ENCODE measurements at regions not wholly inside any gene's neighbourhood (a gene's known extent, or its start where the extent isn't known, plus 50 kb on each side); places are given as distances from the start of the nearest gene placed in this dataset.

DNA sequence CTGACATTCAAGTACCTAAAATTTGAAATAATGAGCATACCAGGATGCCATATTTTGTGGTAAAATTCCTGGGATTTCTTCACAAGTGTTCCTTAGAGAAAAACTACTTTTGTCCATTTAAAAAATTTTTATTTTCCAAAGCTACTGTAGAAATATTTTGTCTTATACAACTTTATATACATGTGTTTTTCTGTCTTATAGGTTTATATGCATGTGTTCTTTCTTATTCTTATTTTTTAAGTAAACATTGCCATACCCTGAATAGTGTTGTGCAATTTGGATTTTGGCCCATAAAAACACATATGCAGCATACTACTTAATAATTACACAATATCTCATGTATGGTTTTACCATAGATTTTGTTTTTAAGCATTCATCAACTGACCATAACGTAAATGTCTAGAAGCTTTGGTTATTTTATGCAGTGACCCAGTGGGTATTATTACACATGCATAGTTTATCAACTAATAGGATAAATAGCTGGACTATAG, 1107.4 kb upstream of the SEL1L start:
- no peak for DNase-seq (ENCODE audit: low read depth in 4 of 6, low spot score in 6 of 6)
- Histone ChIP-seq H3K36me3 (ENCODE audit: control insufficient read depth, insufficient read depth, low read length) (no peaks in the 10 kb centered on the region), H3K27me3 (ENCODE audit: control insufficient read depth, insufficient read depth, low read length) (no peaks in the 10 kb centered on the region), H3K27ac (ENCODE audit: low read depth, low read length) (no peak overlapping the region), H3K4me3 (ENCODE audit: low read depth, low read length) (no peak overlapping the region), H3K4me1 (ENCODE audit: control insufficient read depth, insufficient read depth, low read length) (no peaks in the 10 kb centered on the region), H3K9me3 (ENCODE audit: control insufficient read depth, insufficient read depth, low read length) (no peaks in the 10 kb centered on the region)
- no CpG with 5 or more reads among the region's 1 CpG for WGBS (ENCODE audit: insufficient coverage)

GRCh38 chr14:82642425-82642824, 1108.8 kb upstream of the SEL1L start:
- no peaks in the 10 kb centered on the region for H3K9me3 ChIP-seq (ENCODE audit: control insufficient read depth, insufficient read depth, low read length)
- no peaks in the 10 kb centered on the region for H3K36me3 ChIP-seq (ENCODE audit: control insufficient read depth, insufficient read depth, low read length)
- no peak overlapping the region for H3K27ac ChIP-seq (ENCODE audit: low read depth, low read length)
- WGBS (ENCODE audit: insufficient coverage) = 97% methylated on average over 6 of the region's 15 CpGs
- peak in 2 of 6 donors; percentile 43 to 77 for DNase-seq (ENCODE audit: low read depth in 4 of 6, low spot score in 6 of 6)
- peak overlapping the region; percentile 37 for H3K4me3 ChIP-seq (ENCODE audit: low read depth, low read length)
- no peaks in the 10 kb centered on the region for H3K27me3 ChIP-seq (ENCODE audit: control insufficient read depth, insufficient read depth, low read length)
- H3K4me1 ChIP-seq (ENCODE audit: control insufficient read depth, insufficient read depth, low read length) = no peaks in the 10 kb centered on the region

GRCh38 chr14:82647088-82647810, 1113.6 kb upstream of the SEL1L start:
- no peak overlapping the region for H3K27ac ChIP-seq (ENCODE audit: low read depth, low read length)
- H3K36me3 ChIP-seq (ENCODE audit: control insufficient read depth, insufficient read depth, low read length) = no peaks in the 10 kb centered on the region
- no peaks in the 10 kb centered on the region for H3K4me1 ChIP-seq (ENCODE audit: control insufficient read depth, insufficient read depth, low read length)
- DNase-seq (ENCODE audit: low read depth in 4 of 6, low spot score in 6 of 6) = no peak
- peaks cover 1% of the 10 kb centered on the region for H3K9me3 ChIP-seq (ENCODE audit: control insufficient read depth, insufficient read depth, low read length)
- no peaks in the 10 kb centered on the region for H3K27me3 ChIP-seq (ENCODE audit: control insufficient read depth, insufficient read depth, low read length)
- H3K4me3 ChIP-seq (ENCODE audit: low read depth, low read length) = no peak overlapping the region
- 93% methylated on average over 4 of the region's 5 CpGs for WGBS (ENCODE audit: insufficient coverage)

DNA sequence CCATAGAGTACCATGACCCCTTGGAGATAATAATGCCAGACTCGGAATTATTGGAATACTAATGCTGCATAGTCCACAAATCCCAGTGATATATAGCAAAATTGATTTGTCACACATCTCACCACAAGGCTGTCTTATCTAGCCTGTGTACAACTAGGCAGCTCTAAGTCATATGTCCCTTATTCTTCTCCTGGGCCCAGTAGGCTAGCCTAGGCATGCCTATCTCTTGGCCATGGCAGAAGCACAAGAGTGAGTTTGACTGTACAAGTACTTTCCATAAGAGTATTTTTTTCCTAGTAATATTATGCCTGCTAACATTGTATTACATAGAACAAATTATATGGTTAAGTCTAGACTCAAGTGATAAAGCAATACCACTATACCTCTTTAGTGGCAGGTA, 1122.1 kb upstream of the SEL1L start:
- H3K27ac ChIP-seq (ENCODE audit: low read depth, low read length) = no peak overlapping the region
- no peak overlapping the region for H3K4me3 ChIP-seq (ENCODE audit: low read depth, low read length)
- WGBS (ENCODE audit: insufficient coverage) = no CpG with 5 or more reads among the region's 1 CpG
- H3K36me3 ChIP-seq (ENCODE audit: control insufficient read depth, insufficient read depth, low read length) = no peaks in the 10 kb centered on the region
- no peak for DNase-seq (ENCODE audit: low read depth in 4 of 6, low spot score in 6 of 6)
- H3K4me1 ChIP-seq (ENCODE audit: control insufficient read depth, insufficient read depth, low read length) = no peaks in the 10 kb centered on the region
- no peaks in the 10 kb centered on the region for H3K9me3 ChIP-seq (ENCODE audit: control insufficient read depth, insufficient read depth, low read length)
- H3K27me3 ChIP-seq (ENCODE audit: control insufficient read depth, insufficient read depth, low read length) = no peaks in the 10 kb centered on the region

DNA sequence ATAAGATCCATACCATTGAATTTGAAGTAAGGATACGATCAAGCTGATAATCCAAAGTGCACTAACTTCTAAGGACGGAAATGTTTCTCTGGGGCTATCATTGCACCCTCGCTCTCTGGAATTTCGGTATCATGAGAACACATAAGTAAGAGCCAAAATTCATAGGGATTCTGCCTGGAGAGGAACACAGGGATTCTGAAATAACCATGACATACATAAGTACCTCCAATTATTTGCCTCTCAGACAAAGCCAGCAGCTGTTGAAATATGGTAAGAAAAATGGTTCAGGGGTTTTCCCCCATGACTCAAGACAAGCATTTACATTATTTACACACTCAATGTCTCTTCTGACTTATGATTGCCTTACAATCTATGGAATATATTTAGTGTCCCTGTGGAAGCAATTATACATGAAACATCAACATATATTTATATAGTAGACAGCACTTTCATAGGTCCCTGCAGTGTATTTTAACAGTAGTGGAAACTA, 1123.6 kb upstream of the SEL1L start:
- H3K36me3 ChIP-seq (ENCODE audit: control insufficient read depth, insufficient read depth, low read length) = no peaks in the 10 kb centered on the region
- no CpG with 5 or more reads among the region's 4 CpGs for WGBS (ENCODE audit: insufficient coverage)
- no peak overlapping the region for H3K27ac ChIP-seq (ENCODE audit: low read depth, low read length)
- H3K9me3 ChIP-seq (ENCODE audit: control insufficient read depth, insufficient read depth, low read length) = no peaks in the 10 kb centered on the region
- DNase-seq (ENCODE audit: low read depth in 4 of 6, low spot score in 6 of 6) = no peak
- no peaks in the 10 kb centered on the region for H3K4me1 ChIP-seq (ENCODE audit: control insufficient read depth, insufficient read depth, low read length)
- H3K27me3 ChIP-seq (ENCODE audit: control insufficient read depth, insufficient read depth, low read length) = no peaks in the 10 kb centered on the region
- no peak overlapping the region for H3K4me3 ChIP-seq (ENCODE audit: low read depth, low read length)

GRCh38 chr14:82661258-82661657, 1127.6 kb upstream of the SEL1L start:
- no peaks in the 10 kb centered on the region for H3K36me3 ChIP-seq (ENCODE audit: control insufficient read depth, insufficient read depth, low read length)
- H3K4me3 ChIP-seq (ENCODE audit: low read depth, low read length) = no peak overlapping the region
- DNase-seq (ENCODE audit: low read depth in 4 of 6, low spot score in 6 of 6) = no peak
- no peaks in the 10 kb centered on the region for H3K4me1 ChIP-seq (ENCODE audit: control insufficient read depth, insufficient read depth, low read length)
- H3K9me3 ChIP-seq (ENCODE audit: control insufficient read depth, insufficient read depth, low read length) = no peaks in the 10 kb centered on the region
- H3K27ac ChIP-seq (ENCODE audit: low read depth, low read length) = no peak overlapping the region
- no CpG with 5 or more reads among the region's 2 CpGs for WGBS (ENCODE audit: insufficient coverage)
- no peaks in the 10 kb centered on the region for H3K27me3 ChIP-seq (ENCODE audit: control insufficient read depth, insufficient read depth, low read length)

DNA sequence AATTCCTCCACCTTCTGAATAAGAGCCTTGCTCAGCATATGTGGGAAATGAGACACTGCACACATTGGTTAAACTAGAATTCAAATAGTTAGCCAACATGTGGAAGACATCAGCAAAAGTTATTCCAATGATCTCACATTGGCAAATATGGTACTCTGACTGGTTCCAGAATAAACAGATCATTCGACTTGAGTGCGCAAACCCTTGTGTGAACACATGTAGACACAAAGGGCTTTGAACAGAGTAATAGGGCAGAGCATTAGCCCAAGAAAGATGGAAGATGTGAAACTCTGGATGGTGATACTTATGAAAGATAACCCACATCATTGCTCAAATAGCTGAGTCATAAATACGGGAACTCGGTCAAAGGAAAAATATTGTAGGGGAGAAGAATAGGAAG, 1133.4 kb upstream of the SEL1L start:
- WGBS (ENCODE audit: insufficient coverage) = no CpG with 5 or more reads among the region's 4 CpGs
- H3K4me1 ChIP-seq (ENCODE audit: control insufficient read depth, insufficient read depth, low read length) = no peaks in the 10 kb centered on the region
- H3K9me3 ChIP-seq (ENCODE audit: control insufficient read depth, insufficient read depth, low read length) = no peaks in the 10 kb centered on the region
- no peaks in the 10 kb centered on the region for H3K36me3 ChIP-seq (ENCODE audit: control insufficient read depth, insufficient read depth, low read length)
- no peaks in the 10 kb centered on the region for H3K27me3 ChIP-seq (ENCODE audit: control insufficient read depth, insufficient read depth, low read length)
- peak in 1 of 6 donors; percentile 67 for DNase-seq (ENCODE audit: low read depth in 4 of 6, low spot score in 6 of 6)
- peak overlapping the region; percentile 6 for H3K27ac ChIP-seq (ENCODE audit: low read depth, low read length)
- no peak overlapping the region for H3K4me3 ChIP-seq (ENCODE audit: low read depth, low read length)

DNA sequence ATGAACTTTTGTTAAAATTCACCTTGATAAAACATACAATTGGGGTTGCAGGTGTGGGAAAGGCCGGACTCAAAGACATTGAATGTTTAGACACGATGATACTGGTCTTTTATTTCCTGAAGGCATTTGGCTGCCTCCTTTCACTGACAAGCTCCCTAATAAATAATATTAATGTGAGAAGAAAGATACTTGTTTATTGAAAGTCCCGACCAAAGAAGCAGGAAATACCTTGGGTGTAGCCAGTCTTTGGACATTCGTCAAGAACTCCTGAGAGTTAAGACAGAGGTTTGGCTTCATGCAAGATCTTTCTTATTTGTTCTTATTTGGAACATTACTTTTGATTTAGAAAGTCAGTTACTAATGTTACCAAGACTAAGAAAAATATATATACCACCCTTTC, 1133.8 kb upstream of the SEL1L start:
- WGBS (ENCODE audit: insufficient coverage) = no CpG with 5 or more reads among the region's 4 CpGs
- Histone ChIP-seq H3K4me3 (ENCODE audit: low read depth, low read length) (no peak overlapping the region), H3K27ac (ENCODE audit: low read depth, low read length) (peak overlapping the region; percentile 6), H3K36me3 (ENCODE audit: control insufficient read depth, insufficient read depth, low read length) (no peaks in the 10 kb centered on the region), H3K9me3 (ENCODE audit: control insufficient read depth, insufficient read depth, low read length) (no peaks in the 10 kb centered on the region), H3K27me3 (ENCODE audit: control insufficient read depth, insufficient read depth, low read length) (no peaks in the 10 kb centered on the region), H3K4me1 (ENCODE audit: control insufficient read depth, insufficient read depth, low read length) (no peaks in the 10 kb centered on the region)
- peak in 1 of 6 donors; percentile 3 for DNase-seq (ENCODE audit: low read depth in 4 of 6, low spot score in 6 of 6)

- DNase-seq (ENCODE audit: low read depth in 4 of 6, low spot score in 6 of 6) = no peak
- H3K27ac ChIP-seq (ENCODE audit: low read depth, low read length) = no peak overlapping the region
- no peak overlapping the region for H3K4me3 ChIP-seq (ENCODE audit: low read depth, low read length)
- no peaks in the 10 kb centered on the region for H3K36me3 ChIP-seq (ENCODE audit: control insufficient read depth, insufficient read depth, low read length)
- H3K4me1 ChIP-seq (ENCODE audit: control insufficient read depth, insufficient read depth, low read length) = no peaks in the 10 kb centered on the region
- H3K9me3 ChIP-seq (ENCODE audit: control insufficient read depth, insufficient read depth, low read length) = no peaks in the 10 kb centered on the region
- no CpG with 5 or more reads among the region's 2 CpGs for WGBS (ENCODE audit: insufficient coverage)
- no peaks in the 10 kb centered on the region for H3K27me3 ChIP-seq (ENCODE audit: control insufficient read depth, insufficient read depth, low read length)
These were observed 1142.8 kb upstream of the SEL1L start for GRCh38 chr14:82676403-82676802.

- no peaks in the 10 kb centered on the region for H3K27me3 ChIP-seq (ENCODE audit: control insufficient read depth, insufficient read depth, low read length)
- DNase-seq (ENCODE audit: low read depth in 4 of 6, low spot score in 6 of 6) = no peak
- H3K27ac ChIP-seq (ENCODE audit: low read depth, low read length) = no peak overlapping the region
- no peak overlapping the region for H3K4me3 ChIP-seq (ENCODE audit: low read depth, low read length)
- H3K9me3 ChIP-seq (ENCODE audit: control insufficient read depth, insufficient read depth, low read length) = no peaks in the 10 kb centered on the region
- no CpG with 5 or more reads among the region's 1 CpG for WGBS (ENCODE audit: insufficient coverage)
- no peaks in the 10 kb centered on the region for H3K36me3 ChIP-seq (ENCODE audit: control insufficient read depth, insufficient read depth, low read length)
- H3K4me1 ChIP-seq (ENCODE audit: control insufficient read depth, insufficient read depth, low read length) = no peaks in the 10 kb centered on the region
These were observed 1156.3 kb upstream of the SEL1L start for GRCh38 chr14:82689948-82690347.
